Neural progenitor cell (in vitro differentiated cells): ENCODE measurements at regions not wholly inside any gene's neighbourhood (a gene's known extent, or its start where the extent isn't known, plus 50 kb on each side); places are given as distances from the start of the nearest gene placed in this dataset.

Source experiments
- CTCF ChIP-seq: fragments of 200-600 bp; sonication (generic); IDR thresholded peaks from 2 replicates; pipeline ENCODE4 v1.5.1; 2017; ENCODE audit warnings: antibody characterized with exemption, mild to moderate bottlenecking
- EZH2phosphoT487 ChIP-seq: fragments of 200-600 bp; sonication (generic); IDR thresholded peaks from 2 replicates; pipeline ENCODE4 v1.6.1; 2017; ENCODE audit warnings: antibody characterized with exemption

- TF ChIP-seq EZH2phosphoT487 (no peak), CTCF (peak; percentile 67)
Measured at GRCh38 chr4:107519053-107519452, 201.0 kb downstream of the PAPSS1 start.
